A549 (cell line): ENCODE measurements at regions not wholly inside any gene's neighbourhood (a gene's known extent, or its start where the extent isn't known, plus 50 kb on each side); places are given as distances from the start of the nearest gene placed in this dataset.

ENCODE experiments used
- ATAC-seq, 2 experiments: fragments of 200-7000 bp in 1 of 2; fragments of >200 bp in 1 of 2; cut with Nextera tagmentation in 1 of 2; cut with Tn5 transposase in 1 of 2; 3 replicates each; pipeline versions ENCODE4 v1.8.0 to v1.9.1; 2018 to 2020; ENCODE audit warnings: mild to moderate bottlenecking in 1 of 2, moderate library complexity in 1 of 2
- CTCF ChIA-PET: fragments of 300-600 bp; sonication (Branson Sonifier 250); formaldehyde crosslinking; extraction: SDS; loops from one replicate; lab custom pipeline; 2021; ENCODE audit warnings: antibody characterized with exemption, inconsistent platforms; lab: Yijun Ruan, JAX
- POLR2A ChIA-PET: fragments of 350-600 bp; formaldehyde crosslinking; extraction: SDS; loops from one replicate; lab custom pipeline; 2021; ENCODE audit warnings: antibody characterized with exemption, inconsistent platforms; lab: Yijun Ruan, JAX
- DNase-seq, 2 experiments: peaks; one replicate each; pipeline versions ENCODE4 v3.0.0 to v3.0.0-alpha.2; 2011 to 2016; ENCODE audit warnings: low read depth in 1 of 2, low spot score in 1 of 2
- FAIRE-seq: peaks from 2 replicates; lab custom pipeline; 2011; peaks lifted over from hg19 to GRCh38; lab: Jason Lieb, UNC
- H3K27ac ChIP-seq, 2 experiments: fragments of >200 bp; sonication (Bioruptor Twin); formaldehyde crosslinking; 3 replicates each; pipeline ENCODE4 v1.5.1; 2016 to 2017
- H3K4me1 ChIP-seq: fragments of >200 bp; sonication (Bioruptor Twin); formaldehyde crosslinking; 3 replicates; pipeline ENCODE4 v1.6.1; 2016
- H3K4me2 ChIP-seq: fragments of >200 bp; sonication (Bioruptor Twin); formaldehyde crosslinking; 3 replicates; pipeline ENCODE4 v1.6.1; 2016
- H3K4me3 ChIP-seq: fragments of >200 bp; sonication (Bioruptor Twin); formaldehyde crosslinking; 3 replicates; pipeline ENCODE4 v1.5.1; 2016
- H3K9me3 ChIP-seq: fragments of >200 bp; sonication (Bioruptor Twin); formaldehyde crosslinking; 3 replicates; pipeline ENCODE4 v1.6.1; 2016
- CBX8 ChIP-seq: fragments of 200-600 bp; sonication (generic); IDR thresholded peaks from 2 replicates; pipeline ENCODE4 v1.6.1; 2016
- FOSL2 ChIP-seq, 2 experiments: fragments of 450-650 bp in 1 of 2; fragments of >200 bp in 1 of 2; sonication (Bioruptor Twin) in 1 of 2; formaldehyde crosslinking; IDR thresholded peaks; 2 replicates each; pipeline versions ENCODE4 v1.5.0 to v1.6.1; 2016 to 2020; ENCODE audit warnings: mild to moderate bottlenecking in 1 of 2, moderate library complexity in 1 of 2
- HOXA7 ChIP-seq: fragments of 250-450 bp; sonication (Bioruptor Pico); IDR thresholded peaks from 2 replicates; pipeline ENCODE4 v1.5.0; 2020; ENCODE audit warnings: mild to moderate bottlenecking, moderate library complexity
- HOXB13 ChIP-seq: fragments of 250-450 bp; sonication (Bioruptor Pico); IDR thresholded peaks from 2 replicates; pipeline ENCODE4 v1.5.0; 2020; ENCODE audit warnings: low read depth, mild to moderate bottlenecking, moderate library complexity
- JUNB ChIP-seq: fragments of >200 bp; sonication (Bioruptor Twin); formaldehyde crosslinking; IDR thresholded peaks from 2 replicates; pipeline ENCODE4 v1.6.1; 2016
- KDM5A ChIP-seq: fragments of 200-600 bp; sonication (generic); IDR thresholded peaks from 2 replicates; pipeline ENCODE4 v1.6.1; 2016; ENCODE audit warnings: antibody characterized with exemption, mild to moderate bottlenecking
- MAFK ChIP-seq: fragments of 450-650 bp; IDR thresholded peaks from 2 replicates; pipeline ENCODE4 v1.6.1; 2014; ENCODE audit not compliant: partially characterized antibody
- MAZ ChIP-seq: fragments of 150-350 bp; IDR thresholded peaks from 2 replicates; pipeline ENCODE4 v1.6.1; 2014; ENCODE audit warnings: antibody characterized with exemption, low read depth, low read length, borderline replicate concordance
- NFE2L2 ChIP-seq: fragments of 150-350 bp; conservative IDR thresholded peaks from 2 replicates; pipeline ENCODE4 v1.6.1; 2014; ENCODE audit warnings: low read length
- RAD21 ChIP-seq, 2 experiments: fragments of >200 bp in 1 of 2; sonication (Bioruptor Twin) in 1 of 2; formaldehyde crosslinking in 1 of 2; IDR thresholded peaks in 1 of 2; conservative IDR thresholded peaks in 1 of 2; 2 replicates in 1 of 2; 3 replicates in 1 of 2; pipeline ENCODE4 v1.6.1; 2012 to 2018; ENCODE audit warnings: inconsistent platforms in 1 of 2
- RFX5 ChIP-seq: fragments of 450-650 bp; IDR thresholded peaks from 2 replicates; pipeline ENCODE4 v1.7.1; 2014; ENCODE audit warnings: antibody characterized with exemption, mild to moderate bottlenecking, moderate library complexity
- RNF2 ChIP-seq: fragments of 200-600 bp; sonication (generic); IDR thresholded peaks from 2 replicates; pipeline ENCODE4 v1.6.1; 2016; ENCODE audit warnings: low read depth, mild to moderate bottlenecking, antibody characterized with exemption, moderate library complexity, borderline replicate concordance
- TP53 ChIP-seq: fragments of 250-450 bp; sonication (Bioruptor Pico); IDR thresholded peaks from 2 replicates; pipeline ENCODE4 v1.5.0; 2021; ENCODE audit warnings: mild to moderate bottlenecking, moderate library complexity
- ZFP36 ChIP-seq: fragments of 450-650 bp; IDR thresholded peaks from 2 replicates; pipeline ENCODE4 v1.6.1; 2014; ENCODE audit warnings: borderline replicate concordance; ENCODE audit not compliant: partially characterized antibody
- WGBS: methylation state at CpG from one replicate; pipeline ENCODE4 v1.1.6; 2017; ENCODE audit errors: missing lambda C conversion rate; 5-methylcytosine and 5-hydroxymethylcytosine counted together
- TF ChIP-seq, protein P1 (sequence below): IDR thresholded peaks from 2 replicates; pipeline ENCODE4 v1.6.1; 2012
- TF ChIP-seq, protein P2 (sequence below): fragments of 200-600 bp; sonication (generic); IDR thresholded peaks from 2 replicates; pipeline ENCODE4 v1.6.1; 2016; ENCODE audit warnings: antibody characterized with exemption, mild to moderate bottlenecking, moderate library complexity
- TF ChIP-seq, protein P3 (sequence below): fragments of 250-450 bp; sonication (Bioruptor Pico); IDR thresholded peaks from 2 replicates; pipeline ENCODE4 v1.5.0; 2020; ENCODE audit warnings: low read depth, mild to moderate bottlenecking, moderate library complexity
- TF ChIP-seq, protein P4 (sequence below): fragments of 150-350 bp; IDR thresholded peaks from 2 replicates; pipeline ENCODE4 v1.6.1; 2014; ENCODE audit warnings: low read depth, mild to moderate bottlenecking, low read length
- TF ChIP-seq, protein P5 (sequence below): fragments of >200 bp; sonication (Bioruptor Twin); formaldehyde crosslinking; IDR thresholded peaks from 2 replicates; pipeline ENCODE4 v1.6.1; 2016
- TF ChIP-seq, protein P6 (sequence below): IDR thresholded peaks from 2 replicates; pipeline ENCODE4 v1.6.1; 2012; ENCODE audit warnings: low read depth, borderline replicate concordance

DNA sequence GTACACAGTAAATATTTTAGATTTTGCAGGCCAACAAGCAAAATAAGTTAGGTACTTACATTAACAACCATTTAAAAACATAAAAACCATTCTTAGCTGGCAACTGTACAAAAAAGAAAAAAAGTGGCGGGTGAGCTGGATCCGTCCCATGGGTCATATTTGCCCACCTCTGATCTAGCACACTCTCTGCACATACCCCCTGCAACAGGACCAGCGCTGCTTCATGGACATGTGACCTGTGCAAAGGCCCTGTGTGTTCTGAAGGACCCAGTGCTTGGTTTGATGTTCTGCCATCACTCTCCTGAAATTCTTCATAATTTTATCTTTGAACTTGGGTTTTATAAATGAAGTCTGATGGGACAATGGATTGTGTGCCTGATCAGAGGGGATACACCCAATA lies 72.5 kb upstream of the ACAN start:
- CTCF ChIA-PET, result interaction anchor here (0.6 kb wide), 1 partner anchor 92 kb away, joined by 4 read pairs; the partner anchor contains the start of gene ISG20
- Histone ChIP-seq H3K9me3 (peaks cover 7% of the 10 kb centered on the region; the same call in 1 of the 3 replicates), H3K4me3 (no peak overlapping the region), H3K4me1 (no peaks in the 10 kb centered on the region), H3K27ac (no peak overlapping the region), H3K4me2 (no peak overlapping the region)
- no peak for ATAC-seq
- WGBS, result 36% methylated on average over 3 of the region's 3 CpGs
- no peak for DNase-seq
- POLR2A ChIA-PET, result no interaction called here
- TF ChIP-seq CBX8, result no peak
- TF ChIP-seq, protein P1, sequence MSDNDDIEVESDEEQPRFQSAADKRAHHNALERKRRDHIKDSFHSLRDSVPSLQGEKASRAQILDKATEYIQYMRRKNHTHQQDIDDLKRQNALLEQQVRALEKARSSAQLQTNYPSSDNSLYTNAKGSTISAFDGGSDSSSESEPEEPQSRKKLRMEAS, result no peak
- no peak for TF ChIP-seq RNF2
- TF ChIP-seq, protein P2, sequence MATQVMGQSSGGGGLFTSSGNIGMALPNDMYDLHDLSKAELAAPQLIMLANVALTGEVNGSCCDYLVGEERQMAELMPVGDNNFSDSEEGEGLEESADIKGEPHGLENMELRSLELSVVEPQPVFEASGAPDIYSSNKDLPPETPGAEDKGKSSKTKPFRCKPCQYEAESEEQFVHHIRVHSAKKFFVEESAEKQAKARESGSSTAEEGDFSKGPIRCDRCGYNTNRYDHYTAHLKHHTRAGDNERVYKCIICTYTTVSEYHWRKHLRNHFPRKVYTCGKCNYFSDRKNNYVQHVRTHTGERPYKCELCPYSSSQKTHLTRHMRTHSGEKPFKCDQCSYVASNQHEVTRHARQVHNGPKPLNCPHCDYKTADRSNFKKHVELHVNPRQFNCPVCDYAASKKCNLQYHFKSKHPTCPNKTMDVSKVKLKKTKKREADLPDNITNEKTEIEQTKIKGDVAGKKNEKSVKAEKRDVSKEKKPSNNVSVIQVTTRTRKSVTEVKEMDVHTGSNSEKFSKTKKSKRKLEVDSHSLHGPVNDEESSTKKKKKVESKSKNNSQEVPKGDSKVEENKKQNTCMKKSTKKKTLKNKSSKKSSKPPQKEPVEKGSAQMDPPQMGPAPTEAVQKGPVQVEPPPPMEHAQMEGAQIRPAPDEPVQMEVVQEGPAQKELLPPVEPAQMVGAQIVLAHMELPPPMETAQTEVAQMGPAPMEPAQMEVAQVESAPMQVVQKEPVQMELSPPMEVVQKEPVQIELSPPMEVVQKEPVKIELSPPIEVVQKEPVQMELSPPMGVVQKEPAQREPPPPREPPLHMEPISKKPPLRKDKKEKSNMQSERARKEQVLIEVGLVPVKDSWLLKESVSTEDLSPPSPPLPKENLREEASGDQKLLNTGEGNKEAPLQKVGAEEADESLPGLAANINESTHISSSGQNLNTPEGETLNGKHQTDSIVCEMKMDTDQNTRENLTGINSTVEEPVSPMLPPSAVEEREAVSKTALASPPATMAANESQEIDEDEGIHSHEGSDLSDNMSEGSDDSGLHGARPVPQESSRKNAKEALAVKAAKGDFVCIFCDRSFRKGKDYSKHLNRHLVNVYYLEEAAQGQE, result no peak
- TF ChIP-seq RAD21 (conservative IDR thresholded peaks at IDR 0.05 in 1 of 2, IDR thresholded peaks at IDR 0.05 in 1 of 2), result no peak
- TF ChIP-seq RFX5, result no peak
- TF ChIP-seq MAZ, result no peak
- FAIRE-seq, result no peak

DNA sequence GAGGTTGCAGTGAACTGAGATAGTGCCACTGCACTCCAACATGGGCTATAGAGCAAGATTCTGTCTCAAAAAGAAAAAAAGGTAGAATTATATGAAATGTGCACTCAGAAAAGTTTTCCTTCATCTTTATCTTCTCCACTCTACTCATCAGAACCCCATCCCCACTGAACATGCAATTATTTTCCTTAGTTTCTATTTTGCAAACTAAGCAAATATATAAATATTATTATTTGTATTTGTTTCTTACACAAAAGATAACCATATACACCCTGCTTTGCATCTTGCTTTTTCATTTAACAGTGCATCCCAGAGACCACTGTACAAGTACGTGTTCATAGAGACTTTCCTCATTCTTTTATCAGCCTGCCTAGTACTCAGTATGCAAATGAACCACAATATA lies 68.0 kb upstream of the ACAN start:
- ATAC-seq, result no peak
- CTCF ChIA-PET, result interaction anchor here (1.9 kb wide), 1 partner anchor 22 kb away, joined by 6 read pairs; no protein-coding TSS in a partner anchor
- DNase-seq, result no peak
- WGBS, result 2% methylated on average over 1 of the region's 1 CpG
- TF ChIP-seq, protein P2, result no peak
- TF ChIP-seq, protein P3, sequence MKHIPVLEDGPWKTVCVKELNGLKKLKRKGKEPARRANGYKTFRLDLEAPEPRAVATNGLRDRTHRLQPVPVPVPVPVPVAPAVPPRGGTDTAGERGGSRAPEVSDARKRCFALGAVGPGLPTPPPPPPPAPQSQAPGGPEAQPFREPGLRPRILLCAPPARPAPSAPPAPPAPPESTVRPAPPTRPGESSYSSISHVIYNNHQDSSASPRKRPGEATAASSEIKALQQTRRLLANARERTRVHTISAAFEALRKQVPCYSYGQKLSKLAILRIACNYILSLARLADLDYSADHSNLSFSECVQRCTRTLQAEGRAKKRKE, result no peak
- peak; percentile 69 for TF ChIP-seq MAFK
- TF ChIP-seq KDM5A, result no peak
- TF ChIP-seq, all 56 proteins: peak for 1
- POLR2A ChIA-PET, result no interaction called here
- no peak overlapping the region for H3K27ac ChIP-seq
- H3K4me2 ChIP-seq, result no peak overlapping the region
- no peak overlapping the region for H3K4me3 ChIP-seq
- FAIRE-seq, result no peak
- peaks cover 10% of the 10 kb centered on the region; the same call in 1 of the 3 replicates for H3K9me3 ChIP-seq
- no peaks in the 10 kb centered on the region for H3K4me1 ChIP-seq

DNA sequence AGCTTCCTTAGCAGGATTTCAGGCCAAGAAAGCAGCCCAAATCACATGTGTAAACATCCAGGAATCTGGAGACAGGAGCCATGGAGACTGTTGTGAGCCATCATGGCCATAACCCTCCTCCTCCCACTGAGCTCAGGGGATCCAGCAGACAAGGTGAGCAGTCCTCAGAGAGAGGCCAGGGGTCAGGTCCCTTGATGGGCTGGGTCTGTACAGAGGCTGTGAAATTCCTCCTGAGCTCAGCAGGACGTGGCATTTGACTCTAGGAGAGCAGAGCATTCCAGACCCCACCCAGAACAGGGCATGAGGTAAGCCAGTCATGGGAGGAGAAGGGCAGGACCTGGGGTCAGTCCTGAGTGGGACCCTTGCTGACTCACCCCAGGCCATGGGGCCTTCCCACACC lies 67.0 kb upstream of the ACAN start:
- peaks cover 10% of the 10 kb centered on the region; the same call in 1 of the 3 replicates for H3K9me3 ChIP-seq
- H3K4me2 ChIP-seq, result no peak overlapping the region
- POLR2A ChIA-PET, result no interaction called here
- TF ChIP-seq NFE2L2 (no peak), TP53 (CRISPR knock-in tag) (no peak), KDM5A (no peak), HOXA7 (CRISPR knock-in tag) (no peak), JUNB (no peak), RFX5 (no peak), ZFP36 (no peak), HOXB13 (CRISPR knock-in tag) (no peak), FOSL2 (IDR thresholded peaks at IDR 0.05) (no peak), FOSL2 (CRISPR knock-in tag; IDR thresholded peaks at IDR 0.05) (no peak), MAZ (no peak)
- TF ChIP-seq, protein P4, sequence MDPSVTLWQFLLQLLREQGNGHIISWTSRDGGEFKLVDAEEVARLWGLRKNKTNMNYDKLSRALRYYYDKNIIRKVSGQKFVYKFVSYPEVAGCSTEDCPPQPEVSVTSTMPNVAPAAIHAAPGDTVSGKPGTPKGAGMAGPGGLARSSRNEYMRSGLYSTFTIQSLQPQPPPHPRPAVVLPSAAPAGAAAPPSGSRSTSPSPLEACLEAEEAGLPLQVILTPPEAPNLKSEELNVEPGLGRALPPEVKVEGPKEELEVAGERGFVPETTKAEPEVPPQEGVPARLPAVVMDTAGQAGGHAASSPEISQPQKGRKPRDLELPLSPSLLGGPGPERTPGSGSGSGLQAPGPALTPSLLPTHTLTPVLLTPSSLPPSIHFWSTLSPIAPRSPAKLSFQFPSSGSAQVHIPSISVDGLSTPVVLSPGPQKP, result no peak
- TF ChIP-seq, protein P5, sequence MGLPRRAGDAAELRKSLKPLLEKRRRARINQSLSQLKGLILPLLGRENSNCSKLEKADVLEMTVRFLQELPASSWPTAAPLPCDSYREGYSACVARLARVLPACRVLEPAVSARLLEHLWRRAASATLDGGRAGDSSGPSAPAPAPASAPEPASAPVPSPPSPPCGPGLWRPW, result no peak
- TF ChIP-seq, protein P6, sequence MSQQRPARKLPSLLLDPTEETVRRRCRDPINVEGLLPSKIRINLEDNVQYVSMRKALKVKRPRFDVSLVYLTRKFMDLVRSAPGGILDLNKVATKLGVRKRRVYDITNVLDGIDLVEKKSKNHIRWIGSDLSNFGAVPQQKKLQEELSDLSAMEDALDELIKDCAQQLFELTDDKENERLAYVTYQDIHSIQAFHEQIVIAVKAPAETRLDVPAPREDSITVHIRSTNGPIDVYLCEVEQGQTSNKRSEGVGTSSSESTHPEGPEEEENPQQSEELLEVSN, result no peak
- TF ChIP-seq, all 56 proteins: peak for 0
- Histone ChIP-seq H3K4me1 (no peaks in the 10 kb centered on the region), H3K27ac (no peak overlapping the region), H3K4me3 (no peak overlapping the region)
- ATAC-seq (no peak; a peak in 1 of 6 replicates), FAIRE-seq (no peak), DNase-seq (no peak)
- CTCF ChIA-PET, result interaction anchor here (0.8 to 1.9 kb wide), 3 partner anchors 10 to 78 kb away, joined by 3 to 6 read pairs (median 5); no protein-coding TSS in a partner anchor
- 8% methylated on average over 1 of the region's 1 CpG for WGBS
